HG02943 (cell line): ENCODE measurements at regions not wholly inside any gene's neighbourhood (a gene's known extent, or its start where the extent isn't known, plus 50 kb on each side); places are given as distances from the start of the nearest gene placed in this dataset.
"Not testable (repeated sequence)": the region's sequence is repeated elsewhere in the genome, so short reads cannot be mapped to it uniquely, and the experiment has no call there.

Experiments used
- ATAC-seq: cut with Tn5 transposase; IDR thresholded peaks from one replicate; pipeline ENCODE4 v1.9.1; 2021; ENCODE audit warnings: mild to moderate bottlenecking, low read depth, moderate library complexity; ENCODE audit not compliant: unreplicated experiment

- ATAC-seq: peak; percentile 84
Observed at GRCh38 chr2:16055848-16056580, 115.7 kb downstream of the MYCN start.

- no peak for ATAC-seq
Observed at GRCh38 chr2:16053437-16054257, 113.3 kb downstream of the MYCN start.

- not testable (repeated sequence) for ATAC-seq
Observed at GRCh38 chr2:16052571-16053052, 112.3 kb downstream of the MYCN start.

- ATAC-seq: no peak
Observed at GRCh38 chr2:16051841-16052564, 111.7 kb downstream of the MYCN start.

GRCh38 chr2:16050908-16051489 lies 110.6 kb downstream of the MYCN start:
- no peak for ATAC-seq

- ATAC-seq: no peak
Observed at GRCh38 chr2:16050261-16050907, 110.0 kb downstream of the MYCN start.

- no peak for ATAC-seq
Observed at GRCh38 chr2:16049406-16049805, 109.1 kb downstream of the MYCN start.

GRCh38 chr2:16048466-16048865 lies 108.1 kb downstream of the MYCN start:
- ATAC-seq: no peak

GRCh38 chr2:16047701-16048100 lies 107.4 kb downstream of the MYCN start:
- ATAC-seq: no peak

GRCh38 chr2:16046649-16047048 lies 106.3 kb downstream of the MYCN start:
- no peak for ATAC-seq

GRCh38 chr2:16045653-16046352 lies 105.5 kb downstream of the MYCN start:
- no peak for ATAC-seq

- no peak for ATAC-seq
Observed at GRCh38 chr2:16044946-16045456, 104.7 kb downstream of the MYCN start.

- no peak for ATAC-seq
Observed at GRCh38 chr2:16043627-16044026, 103.3 kb downstream of the MYCN start.

- no peak for ATAC-seq
Observed at GRCh38 chr2:16043192-16043591, 102.8 kb downstream of the MYCN start.

GRCh38 chr2:16042201-16042700 lies 101.9 kb downstream of the MYCN start:
- no peak for ATAC-seq

- no peak for ATAC-seq
Observed at GRCh38 chr2:16040271-16041010, 100.1 kb downstream of the MYCN start.

- ATAC-seq: no peak
Observed at GRCh38 chr2:16039823-16040222, 99.5 kb downstream of the MYCN start.

GRCh38 chr2:16039055-16039454 lies 98.7 kb downstream of the MYCN start:
- ATAC-seq: no peak
